ENCODE measurements at regions not wholly inside any gene's neighbourhood (a gene's known extent, or its start where the extent isn't known, plus 50 kb on each side); places are given as distances from the start of the nearest gene placed in this dataset.

GRCh38 chr1:239672256-239672655 is 285.9 kb downstream of the CHRM3 start (continued):
- TF ChIP-seq, protein P1, sequence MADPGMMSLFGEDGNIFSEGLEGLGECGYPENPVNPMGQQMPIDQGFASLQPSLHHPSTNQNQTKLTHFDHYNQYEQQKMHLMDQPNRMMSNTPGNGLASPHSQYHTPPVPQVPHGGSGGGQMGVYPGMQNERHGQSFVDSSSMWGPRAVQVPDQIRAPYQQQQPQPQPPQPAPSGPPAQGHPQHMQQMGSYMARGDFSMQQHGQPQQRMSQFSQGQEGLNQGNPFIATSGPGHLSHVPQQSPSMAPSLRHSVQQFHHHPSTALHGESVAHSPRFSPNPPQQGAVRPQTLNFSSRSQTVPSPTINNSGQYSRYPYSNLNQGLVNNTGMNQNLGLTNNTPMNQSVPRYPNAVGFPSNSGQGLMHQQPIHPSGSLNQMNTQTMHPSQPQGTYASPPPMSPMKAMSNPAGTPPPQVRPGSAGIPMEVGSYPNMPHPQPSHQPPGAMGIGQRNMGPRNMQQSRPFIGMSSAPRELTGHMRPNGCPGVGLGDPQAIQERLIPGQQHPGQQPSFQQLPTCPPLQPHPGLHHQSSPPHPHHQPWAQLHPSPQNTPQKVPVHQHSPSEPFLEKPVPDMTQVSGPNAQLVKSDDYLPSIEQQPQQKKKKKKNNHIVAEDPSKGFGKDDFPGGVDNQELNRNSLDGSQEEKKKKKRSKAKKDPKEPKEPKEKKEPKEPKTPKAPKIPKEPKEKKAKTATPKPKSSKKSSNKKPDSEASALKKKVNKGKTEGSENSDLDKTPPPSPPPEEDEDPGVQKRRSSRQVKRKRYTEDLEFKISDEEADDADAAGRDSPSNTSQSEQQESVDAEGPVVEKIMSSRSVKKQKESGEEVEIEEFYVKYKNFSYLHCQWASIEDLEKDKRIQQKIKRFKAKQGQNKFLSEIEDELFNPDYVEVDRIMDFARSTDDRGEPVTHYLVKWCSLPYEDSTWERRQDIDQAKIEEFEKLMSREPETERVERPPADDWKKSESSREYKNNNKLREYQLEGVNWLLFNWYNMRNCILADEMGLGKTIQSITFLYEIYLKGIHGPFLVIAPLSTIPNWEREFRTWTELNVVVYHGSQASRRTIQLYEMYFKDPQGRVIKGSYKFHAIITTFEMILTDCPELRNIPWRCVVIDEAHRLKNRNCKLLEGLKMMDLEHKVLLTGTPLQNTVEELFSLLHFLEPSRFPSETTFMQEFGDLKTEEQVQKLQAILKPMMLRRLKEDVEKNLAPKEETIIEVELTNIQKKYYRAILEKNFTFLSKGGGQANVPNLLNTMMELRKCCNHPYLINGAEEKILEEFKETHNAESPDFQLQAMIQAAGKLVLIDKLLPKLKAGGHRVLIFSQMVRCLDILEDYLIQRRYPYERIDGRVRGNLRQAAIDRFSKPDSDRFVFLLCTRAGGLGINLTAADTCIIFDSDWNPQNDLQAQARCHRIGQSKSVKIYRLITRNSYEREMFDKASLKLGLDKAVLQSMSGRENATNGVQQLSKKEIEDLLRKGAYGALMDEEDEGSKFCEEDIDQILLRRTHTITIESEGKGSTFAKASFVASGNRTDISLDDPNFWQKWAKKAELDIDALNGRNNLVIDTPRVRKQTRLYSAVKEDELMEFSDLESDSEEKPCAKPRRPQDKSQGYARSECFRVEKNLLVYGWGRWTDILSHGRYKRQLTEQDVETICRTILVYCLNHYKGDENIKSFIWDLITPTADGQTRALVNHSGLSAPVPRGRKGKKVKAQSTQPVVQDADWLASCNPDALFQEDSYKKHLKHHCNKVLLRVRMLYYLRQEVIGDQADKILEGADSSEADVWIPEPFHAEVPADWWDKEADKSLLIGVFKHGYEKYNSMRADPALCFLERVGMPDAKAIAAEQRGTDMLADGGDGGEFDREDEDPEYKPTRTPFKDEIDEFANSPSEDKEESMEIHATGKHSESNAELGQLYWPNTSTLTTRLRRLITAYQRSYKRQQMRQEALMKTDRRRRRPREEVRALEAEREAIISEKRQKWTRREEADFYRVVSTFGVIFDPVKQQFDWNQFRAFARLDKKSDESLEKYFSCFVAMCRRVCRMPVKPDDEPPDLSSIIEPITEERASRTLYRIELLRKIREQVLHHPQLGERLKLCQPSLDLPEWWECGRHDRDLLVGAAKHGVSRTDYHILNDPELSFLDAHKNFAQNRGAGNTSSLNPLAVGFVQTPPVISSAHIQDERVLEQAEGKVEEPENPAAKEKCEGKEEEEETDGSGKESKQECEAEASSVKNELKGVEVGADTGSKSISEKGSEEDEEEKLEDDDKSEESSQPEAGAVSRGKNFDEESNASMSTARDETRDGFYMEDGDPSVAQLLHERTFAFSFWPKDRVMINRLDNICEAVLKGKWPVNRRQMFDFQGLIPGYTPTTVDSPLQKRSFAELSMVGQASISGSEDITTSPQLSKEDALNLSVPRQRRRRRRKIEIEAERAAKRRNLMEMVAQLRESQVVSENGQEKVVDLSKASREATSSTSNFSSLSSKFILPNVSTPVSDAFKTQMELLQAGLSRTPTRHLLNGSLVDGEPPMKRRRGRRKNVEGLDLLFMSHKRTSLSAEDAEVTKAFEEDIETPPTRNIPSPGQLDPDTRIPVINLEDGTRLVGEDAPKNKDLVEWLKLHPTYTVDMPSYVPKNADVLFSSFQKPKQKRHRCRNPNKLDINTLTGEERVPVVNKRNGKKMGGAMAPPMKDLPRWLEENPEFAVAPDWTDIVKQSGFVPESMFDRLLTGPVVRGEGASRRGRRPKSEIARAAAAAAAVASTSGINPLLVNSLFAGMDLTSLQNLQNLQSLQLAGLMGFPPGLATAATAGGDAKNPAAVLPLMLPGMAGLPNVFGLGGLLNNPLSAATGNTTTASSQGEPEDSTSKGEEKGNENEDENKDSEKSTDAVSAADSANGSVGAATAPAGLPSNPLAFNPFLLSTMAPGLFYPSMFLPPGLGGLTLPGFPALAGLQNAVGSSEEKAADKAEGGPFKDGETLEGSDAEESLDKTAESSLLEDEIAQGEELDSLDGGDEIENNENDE (IDR thresholded peaks at IDR 0.05; ENCODE audit: insufficient replicate concordance, low read length): no peak
- TF ChIP-seq CTBP2 (IDR thresholded peaks at IDR 0.05; ENCODE audit: borderline replicate concordance, insufficient read depth, insufficient read length, low read length): no peak
- no peak for TF ChIP-seq SIRT6 (IDR thresholded peaks at IDR 0.05; ENCODE audit: low read length)
- TF ChIP-seq, protein P2, sequence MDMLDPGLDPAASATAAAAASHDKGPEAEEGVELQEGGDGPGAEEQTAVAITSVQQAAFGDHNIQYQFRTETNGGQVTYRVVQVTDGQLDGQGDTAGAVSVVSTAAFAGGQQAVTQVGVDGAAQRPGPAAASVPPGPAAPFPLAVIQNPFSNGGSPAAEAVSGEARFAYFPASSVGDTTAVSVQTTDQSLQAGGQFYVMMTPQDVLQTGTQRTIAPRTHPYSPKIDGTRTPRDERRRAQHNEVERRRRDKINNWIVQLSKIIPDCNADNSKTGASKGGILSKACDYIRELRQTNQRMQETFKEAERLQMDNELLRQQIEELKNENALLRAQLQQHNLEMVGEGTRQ (IDR thresholded peaks at IDR 0.05; ENCODE audit: low read length): no peak

Data from H1 (cell line).